H9 (cell line): ENCODE measurements at regions not wholly inside any gene's neighbourhood (a gene's known extent, or its start where the extent isn't known, plus 50 kb on each side); places are given as distances from the start of the nearest gene placed in this dataset.

Source experiments
- DNase-seq: peaks from one replicate; pipeline ENCODE4 v3.0.0-alpha.2; 2017
- H2AFZ ChIP-seq: one replicate; pipeline ENCODE4 v1.6.1; 2013; ENCODE audit warnings: mild to moderate bottlenecking, low read length, control low read depth, moderate library complexity
- H2AK5ac ChIP-seq: 2 replicates; pipeline ENCODE4 v1.6.1; 2013; ENCODE audit warnings: low read length, control low read depth, mixed read lengths; ENCODE audit not compliant: insufficient read length
- H2BK120ac ChIP-seq: one replicate; pipeline ENCODE4 v1.6.1; 2013; ENCODE audit warnings: low read depth, mild to moderate bottlenecking, low read length, control low read depth, inconsistent platforms; ENCODE audit not compliant: poor library complexity, severe bottlenecking
- H2BK12ac ChIP-seq: 2 replicates; pipeline ENCODE4 v1.6.1; 2013; ENCODE audit warnings: low read length, control low read depth, mixed read lengths, low read depth; ENCODE audit not compliant: insufficient read length
- H2BK15ac ChIP-seq: 2 replicates; pipeline ENCODE4 v1.6.1; 2013; ENCODE audit warnings: low read depth, low read length, control low read depth
- H2BK20ac ChIP-seq: one replicate; pipeline ENCODE4 v1.6.1; 2013; ENCODE audit warnings: low read depth, mild to moderate bottlenecking, low read length, control low read depth, inconsistent platforms; ENCODE audit not compliant: poor library complexity, severe bottlenecking
- H2BK5ac ChIP-seq: 2 replicates; pipeline ENCODE4 v1.6.1; 2013; ENCODE audit warnings: low read length, control low read depth, mixed read lengths; ENCODE audit not compliant: insufficient read length
- H3K14ac ChIP-seq: 2 replicates; pipeline ENCODE4 v1.6.1; 2013; ENCODE audit warnings: low read length, control low read depth; ENCODE audit not compliant: insufficient read depth
- H3K18ac ChIP-seq: 2 replicates; pipeline ENCODE4 v1.6.1; 2013; ENCODE audit warnings: low read depth, mild to moderate bottlenecking, mixed read lengths, low read length, control low read depth; ENCODE audit not compliant: insufficient read length
- H3K23ac ChIP-seq: 2 replicates; pipeline ENCODE4 v1.6.1; 2013; ENCODE audit warnings: low read length, control low read depth, mixed read lengths, low read depth; ENCODE audit not compliant: insufficient read length
- H3K23me2 ChIP-seq: 2 replicates; pipeline ENCODE4 v1.6.1; 2013; ENCODE audit warnings: low read depth, mild to moderate bottlenecking, mixed read lengths, low read length, control low read depth; ENCODE audit not compliant: insufficient read length, poor library complexity, severe bottlenecking
- H3K27ac ChIP-seq: 2 replicates; pipeline ENCODE4 v1.5.1; 2013; ENCODE audit warnings: low read length, control low read depth, mixed read lengths, low read depth; ENCODE audit not compliant: insufficient read length
- H3K27me3 ChIP-seq: 2 replicates; pipeline ENCODE4 v1.6.1; 2013; ENCODE audit warnings: low read length, control low read depth, inconsistent platforms; ENCODE audit not compliant: insufficient read depth
- H3K4ac ChIP-seq: 2 replicates; pipeline ENCODE4 v1.6.1; 2013; ENCODE audit warnings: low read depth, mild to moderate bottlenecking, control low read depth, inconsistent platforms, low read length, moderate library complexity
- H3K4me1 ChIP-seq: 2 replicates; pipeline ENCODE4 v1.6.1; 2013; ENCODE audit warnings: low read length, control low read depth, inconsistent platforms; ENCODE audit not compliant: insufficient read depth
- H3K4me2 ChIP-seq: 2 replicates; pipeline ENCODE4 v1.6.1; 2013; ENCODE audit warnings: low read length, control low read depth, mixed read lengths; ENCODE audit not compliant: insufficient read length, insufficient read depth
- H3K56ac ChIP-seq: 2 replicates; pipeline ENCODE4 v1.6.1; 2013; ENCODE audit warnings: low read depth, mild to moderate bottlenecking, mixed read lengths, low read length, control low read depth; ENCODE audit not compliant: insufficient read length
- H3K79me1 ChIP-seq: 2 replicates; pipeline ENCODE4 v1.6.1; 2013; ENCODE audit warnings: low read depth, mild to moderate bottlenecking, moderate library complexity, low read length, control low read depth, inconsistent platforms; ENCODE audit not compliant: insufficient read depth, poor library complexity, severe bottlenecking
- H3K79me2 ChIP-seq: 2 replicates; pipeline ENCODE4 v1.6.1; 2013; ENCODE audit warnings: low read length, control low read depth, inconsistent platforms; ENCODE audit not compliant: insufficient read depth
- H3K9ac ChIP-seq: 2 replicates; pipeline ENCODE4 v1.6.1; 2013; ENCODE audit warnings: low read length, control low read depth, mixed read lengths; ENCODE audit not compliant: insufficient read length; ENCODE audit errors: extremely low read depth
- H3K9me3 ChIP-seq: one replicate; pipeline ENCODE4 v1.6.1; 2013; ENCODE audit warnings: low read depth, low read length, inconsistent platforms; ENCODE audit not compliant: control insufficient read depth
- H3T11ph ChIP-seq: one replicate; pipeline ENCODE4 v1.6.1; 2013; ENCODE audit warnings: mild to moderate bottlenecking, low read length, control low read depth, inconsistent platforms
- H4K20me1 ChIP-seq: one replicate; pipeline ENCODE4 v1.6.1; 2013; ENCODE audit not compliant: control insufficient read depth, insufficient read length, insufficient read depth
- H4K5ac ChIP-seq: 2 replicates; pipeline ENCODE4 v1.6.1; 2013; ENCODE audit warnings: low read depth, mild to moderate bottlenecking, mixed read lengths, low read length, control low read depth; ENCODE audit not compliant: insufficient read length
- H4K8ac ChIP-seq: replicated peaks from 2 replicates; pipeline ENCODE4 v1.6.1; 2013; ENCODE audit warnings: low read length, control low read depth, mixed read lengths, low read depth; ENCODE audit not compliant: insufficient read length
- H4K91ac ChIP-seq: 2 replicates; pipeline ENCODE4 v1.6.1; 2013; ENCODE audit warnings: low read depth, mild to moderate bottlenecking, moderate library complexity, mixed read lengths, low read length, control low read depth; ENCODE audit not compliant: insufficient read length
- H3K27ac Mint-ChIP-seq, 3 experiments: 2 replicates in 2 of 3; 3 replicates in 1 of 3; pipeline ENCODE4 v1.8.0; 2020 to 2021; ENCODE audit warnings: mixed read lengths in 3 of 3, mild to moderate bottlenecking in 1 of 3, moderate library complexity in 1 of 3
- H3K27me3 Mint-ChIP-seq: 2 replicates; pipeline ENCODE4 v1.8.0; 2021; ENCODE audit warnings: low read depth, mild to moderate bottlenecking, moderate library complexity, mixed read lengths
- H3K36me3 Mint-ChIP-seq, 3 experiments: 2 replicates in 2 of 3; 3 replicates in 1 of 3; pipeline ENCODE4 v1.8.0; 2020 to 2021; ENCODE audit warnings: low read depth in 3 of 3, mixed read lengths in 3 of 3; ENCODE audit not compliant: insufficient read depth in 1 of 3
- H3K4me1 Mint-ChIP-seq, 2 experiments: 2 replicates each; pipeline ENCODE4 v1.8.0; 2020; ENCODE audit warnings: mixed read lengths in 2 of 2
- H3K4me3 Mint-ChIP-seq, 2 experiments: 2 replicates in 1 of 2; 3 replicates in 1 of 2; pipeline ENCODE4 v1.8.0; 2020 to 2021; ENCODE audit warnings: mild to moderate bottlenecking in 2 of 2, mixed read lengths in 2 of 2, moderate library complexity in 1 of 2
- H3K9me3 Mint-ChIP-seq, 2 experiments: 2 replicates in 1 of 2; 3 replicates in 1 of 2; pipeline ENCODE4 v1.8.0; 2020; ENCODE audit warnings: mild to moderate bottlenecking in 2 of 2, mixed read lengths in 2 of 2, moderate library complexity in 1 of 2
- WGBS: extraction: QIAGEN DNeasy Blood & Tissue Kit; methylation state at CpG from one replicate; pipeline ENCODE4 v1.1.7; 2013; ENCODE audit warnings: missing lambda C conversion rate, low lambda C conversion rate, mixed read lengths; ENCODE audit not compliant: insufficient read length; ENCODE audit errors: extremely low coverage; 5-methylcytosine and 5-hydroxymethylcytosine counted together
- TF ChIP-seq, protein P1 (sequence below): fragments of 200-600 bp; sonication (generic); conservative IDR thresholded peaks from 3 replicates; pipeline ENCODE4 v1.8.0; 2021; ENCODE audit warnings: antibody characterized with exemption, mild to moderate bottlenecking

DNA sequence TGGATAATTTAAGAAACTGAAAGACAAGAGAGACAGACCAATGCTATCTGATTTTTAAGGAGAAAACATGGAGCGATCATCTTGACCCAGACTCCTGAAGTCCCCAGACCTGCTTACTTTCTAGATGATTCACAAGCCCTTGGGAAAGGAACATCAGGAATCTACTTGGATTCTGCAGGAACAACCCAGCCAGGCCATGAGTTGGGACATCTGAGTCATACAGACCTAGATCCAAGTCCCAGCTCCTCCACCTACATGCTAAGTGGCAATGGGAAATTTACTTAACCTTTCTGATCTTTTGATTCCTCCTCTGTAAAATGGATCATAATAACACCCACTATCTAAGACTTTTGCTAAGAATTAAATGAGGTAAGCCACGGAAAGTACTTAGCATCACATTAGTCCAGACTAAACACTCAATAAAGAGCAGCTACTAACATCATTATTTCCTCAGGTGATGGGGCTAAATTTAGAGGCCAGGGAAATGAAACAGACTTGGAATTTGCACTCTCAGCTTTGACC is 61.0 kb upstream of the MAFB start:
- no peaks in the 10 kb centered on the region for H3K23me2 ChIP-seq
- no peak overlapping the region for H2BK5ac ChIP-seq
- no peak overlapping the region for H4K91ac ChIP-seq
- H3K4me1 Mint-ChIP-seq, result 0 out of 4 replicates have a peak, but pooled peaks cover 0 to 2% of the 10 kb centered on the region in 2 experiments
- H3K27ac ChIP-seq, result no peak overlapping the region
- no CpG with 5 or more reads among the region's 2 CpGs for WGBS
- no peak overlapping the region for H2BK12ac ChIP-seq
- H2BK15ac ChIP-seq, result no peak overlapping the region
- TF ChIP-seq, protein P1, sequence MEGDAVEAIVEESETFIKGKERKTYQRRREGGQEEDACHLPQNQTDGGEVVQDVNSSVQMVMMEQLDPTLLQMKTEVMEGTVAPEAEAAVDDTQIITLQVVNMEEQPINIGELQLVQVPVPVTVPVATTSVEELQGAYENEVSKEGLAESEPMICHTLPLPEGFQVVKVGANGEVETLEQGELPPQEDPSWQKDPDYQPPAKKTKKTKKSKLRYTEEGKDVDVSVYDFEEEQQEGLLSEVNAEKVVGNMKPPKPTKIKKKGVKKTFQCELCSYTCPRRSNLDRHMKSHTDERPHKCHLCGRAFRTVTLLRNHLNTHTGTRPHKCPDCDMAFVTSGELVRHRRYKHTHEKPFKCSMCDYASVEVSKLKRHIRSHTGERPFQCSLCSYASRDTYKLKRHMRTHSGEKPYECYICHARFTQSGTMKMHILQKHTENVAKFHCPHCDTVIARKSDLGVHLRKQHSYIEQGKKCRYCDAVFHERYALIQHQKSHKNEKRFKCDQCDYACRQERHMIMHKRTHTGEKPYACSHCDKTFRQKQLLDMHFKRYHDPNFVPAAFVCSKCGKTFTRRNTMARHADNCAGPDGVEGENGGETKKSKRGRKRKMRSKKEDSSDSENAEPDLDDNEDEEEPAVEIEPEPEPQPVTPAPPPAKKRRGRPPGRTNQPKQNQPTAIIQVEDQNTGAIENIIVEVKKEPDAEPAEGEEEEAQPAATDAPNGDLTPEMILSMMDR, result no peak
- H2AK5ac ChIP-seq, result no peak overlapping the region
- H3K27me3 Mint-ChIP-seq, result peaks cover 9% of the 10 kb centered on the region
- H3K4me2 ChIP-seq, result no peak overlapping the region
- H2BK120ac ChIP-seq, result no peak overlapping the region
- no peaks in the 10 kb centered on the region for H3K79me1 ChIP-seq
- H4K20me1 ChIP-seq, result no peaks in the 10 kb centered on the region
- H2AFZ ChIP-seq, result no peak overlapping the region
- H3K4ac ChIP-seq, result no peak overlapping the region
- no peak overlapping the region for H3K56ac ChIP-seq
- no peak overlapping the region for H3K23ac ChIP-seq
- H3K79me2 ChIP-seq, result no peaks in the 10 kb centered on the region
- no peak overlapping the region for H2BK20ac ChIP-seq
- H3K27me3 ChIP-seq, result no peaks in the 10 kb centered on the region
- no peaks in the 10 kb centered on the region for H3K36me3 Mint-ChIP-seq
- H4K8ac ChIP-seq, result no peak overlapping the region
- no peak overlapping the region for H3K14ac ChIP-seq
- H3K4me3 Mint-ChIP-seq, result no peak overlapping the region
- no peak for DNase-seq
- H3K9ac ChIP-seq, result no peak overlapping the region
- H3T11ph ChIP-seq, result no peak overlapping the region
- no peaks in the 10 kb centered on the region for H3K4me1 ChIP-seq
- H4K5ac ChIP-seq, result no peak overlapping the region
- no peak overlapping the region for H3K27ac Mint-ChIP-seq
- no peaks in the 10 kb centered on the region for H3K9me3 Mint-ChIP-seq
- H3K9me3 ChIP-seq, result no peaks in the 10 kb centered on the region
- H3K18ac ChIP-seq, result no peak overlapping the region
